ENCODE measurements at regions not wholly inside any gene's neighbourhood (a gene's known extent, or its start where the extent isn't known, plus 50 kb on each side); places are given as distances from the start of the nearest gene placed in this dataset.

GRCh38 chr4:171629182-171629581, 184.0 kb upstream of the GALNTL6 start:
- no peaks in the 10 kb centered on the region for H3K4me1 ChIP-seq
- H3K4me3 ChIP-seq = no peak overlapping the region
- H3K9me3 ChIP-seq = no peaks in the 10 kb centered on the region
- H3K27me3 ChIP-seq = no peaks in the 10 kb centered on the region
- 80 to 88% methylated on average over 2 to 3 of the region's 3 CpGs for WGBS, 2 donors (ENCODE audit: low coverage in 1 of 2)
- H3K27ac ChIP-seq = no peak overlapping the region
- no peak for TF ChIP-seq POLR2AphosphoS5 (IDR thresholded peaks at IDR 0.05)
- no peaks in the 10 kb centered on the region for H3K36me3 ChIP-seq
- no peak for ATAC-seq

DNA sequence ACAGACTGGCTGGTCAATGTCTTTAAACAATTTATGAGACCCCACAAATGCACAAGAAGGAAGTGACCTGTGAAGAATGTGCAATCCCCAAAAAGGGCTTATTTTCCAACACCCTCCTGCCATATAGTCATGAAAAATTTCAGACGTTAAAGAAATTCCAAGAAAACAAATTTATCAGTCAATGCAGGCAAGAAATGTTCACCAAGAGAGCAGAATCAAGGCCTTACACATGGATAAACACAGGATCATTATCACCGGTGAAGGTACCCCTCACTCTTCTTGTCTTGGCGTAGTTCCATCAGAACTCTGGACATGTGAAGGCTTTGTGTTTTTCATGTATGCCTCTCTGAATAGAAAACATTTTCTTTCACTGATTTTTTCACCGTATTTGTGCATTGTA, 186.7 kb upstream of the GALNTL6 start:
- Histone ChIP-seq H3K36me3 (no peaks in the 10 kb centered on the region), H3K27me3 (no peaks in the 10 kb centered on the region), H3K4me3 (no peak overlapping the region), H3K4me1 (no peaks in the 10 kb centered on the region), H3K9me3 (no peaks in the 10 kb centered on the region), H3K27ac (no peak overlapping the region)
- 82 to 83% methylated on average over 3 to 4 of the region's 4 CpGs for WGBS, 2 donors (ENCODE audit: low coverage in 1 of 2)
- ATAC-seq = no peak
- no peak for TF ChIP-seq CTCF (IDR thresholded peaks at IDR 0.05)
- TF ChIP-seq EP300 (IDR thresholded peaks at IDR 0.05) = no peak
- no peak for TF ChIP-seq POLR2AphosphoS5 (IDR thresholded peaks at IDR 0.05)
- no peak for TF ChIP-seq POLR2A (IDR thresholded peaks at IDR 0.05)

DNA sequence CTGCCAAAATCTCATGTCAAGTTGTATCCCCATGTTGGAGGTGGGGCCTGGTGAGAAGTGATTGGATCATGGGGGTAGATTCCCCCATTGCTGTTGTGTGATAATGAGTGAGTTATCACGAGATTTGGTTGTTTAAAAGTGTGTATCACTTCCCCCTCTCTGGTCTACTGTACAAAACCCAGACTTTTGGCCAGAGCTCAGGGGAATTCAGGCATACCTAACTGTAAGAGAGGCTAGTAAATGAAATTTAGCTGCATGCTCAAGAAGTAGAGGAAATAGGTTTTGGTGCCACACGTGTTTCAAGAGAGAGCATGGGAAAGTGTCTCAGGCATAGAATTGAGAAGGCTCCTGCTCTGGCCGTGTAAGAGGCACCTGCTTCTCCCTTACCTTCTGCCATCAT, 190.5 kb upstream of the GALNTL6 start:
- no peaks in the 10 kb centered on the region for H3K4me1 ChIP-seq
- ATAC-seq = no peak
- H3K9me3 ChIP-seq = no peaks in the 10 kb centered on the region
- 40 to 60% methylated on average over 1 to 2 of the region's 3 CpGs for WGBS, 2 donors (ENCODE audit: low coverage in 1 of 2)
- TF ChIP-seq CTCF (IDR thresholded peaks at IDR 0.05) = no peak
- no peak for TF ChIP-seq POLR2A (IDR thresholded peaks at IDR 0.05)
- no peak for TF ChIP-seq EP300 (IDR thresholded peaks at IDR 0.05)
- TF ChIP-seq POLR2AphosphoS5 (IDR thresholded peaks at IDR 0.05) = no peak
- H3K27ac ChIP-seq = no peak overlapping the region
- H3K27me3 ChIP-seq = no peaks in the 10 kb centered on the region
- H3K36me3 ChIP-seq = no peaks in the 10 kb centered on the region
- no peak overlapping the region for H3K4me3 ChIP-seq

DNA sequence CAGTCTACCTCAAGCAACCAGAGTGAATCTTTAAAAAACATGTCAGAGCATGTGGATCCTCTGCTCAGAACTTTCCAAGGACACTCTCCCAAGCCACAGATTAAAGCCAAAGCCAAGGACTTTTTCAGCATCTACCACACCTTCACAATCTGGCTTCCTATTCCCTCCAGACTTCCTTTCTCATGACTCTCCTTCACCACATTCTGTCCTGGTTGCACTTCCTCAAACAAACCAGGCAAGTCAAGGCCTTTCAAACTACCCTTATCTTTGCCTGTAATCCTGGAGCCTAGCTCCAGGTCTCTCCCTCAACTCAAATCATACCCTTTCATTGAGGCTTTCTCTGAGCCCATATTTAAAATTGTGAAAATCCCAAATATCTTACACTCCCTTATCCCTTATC, 191.6 kb upstream of the GALNTL6 start:
- no peak for ATAC-seq
- Histone ChIP-seq H3K36me3 (no peaks in the 10 kb centered on the region), H3K27me3 (no peaks in the 10 kb centered on the region), H3K4me1 (no peaks in the 10 kb centered on the region), H3K9me3 (no peaks in the 10 kb centered on the region), H3K27ac (no peak overlapping the region), H3K4me3 (no peak overlapping the region)
- TF ChIP-seq POLR2A (IDR thresholded peaks at IDR 0.05) = no peak
- TF ChIP-seq POLR2AphosphoS5 (IDR thresholded peaks at IDR 0.05) = no peak
- TF ChIP-seq CTCF (IDR thresholded peaks at IDR 0.05) = no peak
- no peak for TF ChIP-seq EP300 (IDR thresholded peaks at IDR 0.05)

GRCh38 chr4:171612907-171613306, 200.3 kb upstream of the GALNTL6 start:
- Histone ChIP-seq H3K4me1 (no peaks in the 10 kb centered on the region), H3K27me3 (peaks cover 6% of the 10 kb centered on the region), H3K4me3 (no peak overlapping the region), H3K9me3 (no peaks in the 10 kb centered on the region), H3K36me3 (no peaks in the 10 kb centered on the region), H3K27ac (no peak overlapping the region)
- TF ChIP-seq POLR2A (IDR thresholded peaks at IDR 0.05) = no peak
- 49 to 55% methylated on average over 2 of the region's 2 CpGs for WGBS, 2 donors (ENCODE audit: low coverage in 1 of 2)
- ATAC-seq = no peak

DNA sequence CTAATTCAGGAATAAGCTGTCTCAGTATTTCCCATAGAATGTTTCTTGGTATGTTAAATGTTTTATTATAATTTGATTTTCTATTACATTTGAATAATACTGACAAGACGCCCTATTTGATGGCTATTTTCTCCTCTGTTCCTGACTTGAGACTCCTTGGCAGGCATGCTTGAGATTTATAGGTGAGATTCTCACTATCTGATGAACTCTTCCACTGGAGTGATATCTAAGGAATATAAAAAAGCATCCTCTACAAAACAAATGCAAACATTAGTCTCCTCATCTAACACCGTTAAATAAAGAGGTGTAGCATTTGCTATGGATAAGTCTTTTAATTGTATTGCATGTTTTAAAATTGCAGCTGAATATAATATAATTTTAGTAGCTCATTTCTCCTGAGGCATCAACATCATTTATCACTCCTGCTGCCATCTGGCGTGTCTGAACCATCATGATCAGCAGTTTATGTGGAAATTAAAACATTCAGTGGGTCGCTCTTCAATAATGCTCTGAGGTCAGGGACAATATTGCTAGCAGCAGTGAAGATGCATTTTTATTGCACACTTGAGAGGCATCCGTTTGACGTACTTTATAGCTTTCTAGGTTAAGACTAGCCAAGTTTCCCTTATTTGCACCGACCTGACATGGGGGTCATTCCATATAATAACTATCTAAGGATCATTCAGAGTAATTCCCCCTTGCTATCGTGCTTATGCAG, 210.4 kb upstream of the GALNTL6 start:
- H3K27ac ChIP-seq = no peak overlapping the region
- H3K36me3 ChIP-seq = no peaks in the 10 kb centered on the region
- no peak overlapping the region for H3K4me3 ChIP-seq
- TF ChIP-seq CTCF (IDR thresholded peaks at IDR 0.05) (no peak), POLR2A (IDR thresholded peaks at IDR 0.05) (no peak), POLR2AphosphoS5 (IDR thresholded peaks at IDR 0.05) (no peak), EP300 (IDR thresholded peaks at IDR 0.05) (no peak)
- H3K9me3 ChIP-seq = no peaks in the 10 kb centered on the region
- ATAC-seq = no peak
- no peaks in the 10 kb centered on the region for H3K27me3 ChIP-seq
- WGBS, 2 donors (ENCODE audit: low coverage in 1 of 2) = 47 to 66% methylated on average over 8 of the region's 8 CpGs
- H3K4me1 ChIP-seq = no peaks in the 10 kb centered on the region

Data from gastroesophageal sphincter (tissue), 4 donors.